HG02763 (cell line): ENCODE measurements at regions not wholly inside any gene's neighbourhood (a gene's known extent, or its start where the extent isn't known, plus 50 kb on each side); places are given as distances from the start of the nearest gene placed in this dataset.
A peak's percentile ranks its signal among the peaks of the same experiment; 100 is the strongest.

Experiments used
- ATAC-seq: cut with Tn5 transposase; IDR thresholded peaks from one replicate; pipeline ENCODE4 v1.9.1; 2021; ENCODE audit warnings: mild to moderate bottlenecking, moderate library complexity; ENCODE audit not compliant: unreplicated experiment

- no peak for ATAC-seq
These were observed 131.8 kb upstream of the GALNT5 start for GRCh38 chr2:157125685-157126084.

- no peak for ATAC-seq
These were observed 130.1 kb upstream of the GALNT5 start for GRCh38 chr2:157127249-157128012.

GRCh38 chr2:157143901-157144300 lies 113.6 kb upstream of the GALNT5 start:
- ATAC-seq, result no peak

GRCh38 chr2:157149270-157149669 lies 108.2 kb upstream of the GALNT5 start:
- no peak for ATAC-seq

GRCh38 chr2:157150747-157151146 lies 106.8 kb upstream of the GALNT5 start:
- ATAC-seq, result peak; percentile 90

- ATAC-seq, result no peak
These were observed 105.1 kb upstream of the GALNT5 start for GRCh38 chr2:157152362-157152761.

- ATAC-seq, result no peak
These were observed 101.5 kb upstream of the GALNT5 start for GRCh38 chr2:157155992-157156391.

GRCh38 chr2:157158111-157158510 lies 99.4 kb upstream of the GALNT5 start:
- ATAC-seq, result no peak

- ATAC-seq, result no peak
These were observed 98.1 kb upstream of the GALNT5 start for GRCh38 chr2:157159221-157159934.

- ATAC-seq, result no peak
These were observed 97.4 kb upstream of the GALNT5 start for GRCh38 chr2:157160111-157160510.

GRCh38 chr2:157164370-157164769 lies 93.1 kb upstream of the GALNT5 start:
- no peak for ATAC-seq

- ATAC-seq, result no peak
These were observed 92.6 kb upstream of the GALNT5 start for GRCh38 chr2:157164891-157165290.

- ATAC-seq, result no peak
These were observed 89.0 kb upstream of the GALNT5 start for GRCh38 chr2:157168501-157168900.

- no peak for ATAC-seq
These were observed 87.6 kb upstream of the GALNT5 start for GRCh38 chr2:157169889-157170288.

GRCh38 chr2:157170299-157170698 lies 87.2 kb upstream of the GALNT5 start:
- ATAC-seq, result no peak

GRCh38 chr2:157172239-157172638 lies 85.3 kb upstream of the GALNT5 start:
- ATAC-seq, result no peak

GRCh38 chr2:157172866-157173578 lies 84.5 kb upstream of the GALNT5 start:
- ATAC-seq, result no peak

GRCh38 chr2:157173740-157174184 lies 83.7 kb upstream of the GALNT5 start:
- no peak for ATAC-seq

GRCh38 chr2:157174321-157174720 lies 83.2 kb upstream of the GALNT5 start:
- no peak for ATAC-seq

- ATAC-seq, result no peak
These were observed 80.9 kb upstream of the GALNT5 start for GRCh38 chr2:157176602-157177001.

- no peak for ATAC-seq
These were observed 78.6 kb upstream of the GALNT5 start for GRCh38 chr2:157178874-157179273.
